ENCODE measurements at regions not wholly inside any gene's neighbourhood (a gene's known extent, or its start where the extent isn't known, plus 50 kb on each side); places are given as distances from the start of the nearest gene placed in this dataset.

DNA sequence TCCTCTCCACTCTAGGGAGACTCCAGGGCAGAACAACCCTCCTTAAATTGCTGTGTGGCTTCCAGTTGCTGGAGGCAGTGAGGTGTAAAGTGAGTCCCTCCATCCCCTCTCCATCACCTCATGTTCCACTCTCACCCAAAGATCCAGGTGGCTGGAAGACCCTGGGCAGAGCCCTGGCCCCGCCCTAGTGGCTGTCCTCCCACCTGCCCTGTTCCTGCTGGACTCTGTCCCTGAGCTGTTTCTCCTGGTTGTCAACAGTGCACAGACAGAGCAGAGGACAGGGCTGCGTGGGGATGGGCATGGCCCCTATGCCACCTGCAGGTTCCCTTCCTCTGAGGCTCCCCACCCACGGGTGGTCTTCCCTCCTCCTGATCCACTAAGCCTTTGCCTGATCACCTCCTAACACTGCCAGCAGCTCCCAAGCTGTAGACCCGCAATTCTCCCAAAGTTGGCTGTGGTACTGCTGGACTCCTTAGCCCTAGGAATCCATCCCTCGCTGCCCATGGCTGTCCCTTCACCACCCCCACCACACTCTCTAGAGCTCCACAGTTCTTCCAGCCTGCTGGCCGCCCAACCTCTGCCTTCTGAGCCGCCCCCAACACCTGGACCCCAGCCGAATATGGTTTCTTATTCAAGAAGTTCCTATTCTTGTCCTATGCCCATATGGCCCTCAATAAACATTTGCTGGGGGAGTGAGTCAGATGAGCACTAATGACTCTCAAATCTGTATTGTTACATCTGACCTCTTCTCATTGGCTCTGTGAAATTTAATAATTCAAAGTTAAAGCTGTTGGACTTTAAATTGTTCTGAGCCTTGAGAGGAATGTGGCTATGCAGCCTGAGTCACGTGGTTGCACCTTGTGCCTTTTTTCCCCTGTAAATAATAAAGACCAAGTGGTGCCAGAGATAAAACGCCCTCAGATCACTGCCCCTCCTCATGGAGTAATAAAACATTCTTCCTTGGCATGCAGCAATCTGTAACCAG is 260.0 kb upstream of the HS6ST1 start:
- Histone ChIP-seq H3K4me2 (ENCODE audit: extremely low read depth, insufficient read depth, low read length) (no peak overlapping the region), H3K36me3 (ENCODE audit: control insufficient read depth, insufficient read depth, low read length) (no peaks in the 10 kb centered on the region), H3K79me2 (ENCODE audit: control insufficient read depth, insufficient read depth, low read length) (no peaks in the 10 kb centered on the region), H3K9me3 (ENCODE audit: control insufficient read depth, insufficient read depth, low read depth, low read length) (no peaks in the 10 kb centered on the region), H3K4me3 (replicated peaks in 1 of 4; ENCODE audit: control extremely low read depth in 1 of 4, insufficient read depth in 1 of 4, low read depth in 3 of 4, low read length in 4 of 4) (no peak overlapping the region), H3K4me1 (ENCODE audit: control insufficient read depth, extremely low read depth, insufficient read depth, low read length) (peaks cover 2% of the 10 kb centered on the region), H2AFZ (ENCODE audit: low read length) (no peak overlapping the region), H3K27ac (ENCODE audit: insufficient read depth, low read length) (no peak overlapping the region), H3K27me3 (ENCODE audit: control insufficient read depth, insufficient read depth, low read length) (no peaks in the 10 kb centered on the region), H3K9ac (ENCODE audit: insufficient read depth, low read length) (no peak overlapping the region), H4K20me1 (ENCODE audit: control insufficient read depth, extremely low read depth, insufficient read depth, low read length) (no peaks in the 10 kb centered on the region)
- DNase-seq (ENCODE audit: low read depth in 2 of 2) = peak; percentile 11 to 14
- TF ChIP-seq, protein P1, sequence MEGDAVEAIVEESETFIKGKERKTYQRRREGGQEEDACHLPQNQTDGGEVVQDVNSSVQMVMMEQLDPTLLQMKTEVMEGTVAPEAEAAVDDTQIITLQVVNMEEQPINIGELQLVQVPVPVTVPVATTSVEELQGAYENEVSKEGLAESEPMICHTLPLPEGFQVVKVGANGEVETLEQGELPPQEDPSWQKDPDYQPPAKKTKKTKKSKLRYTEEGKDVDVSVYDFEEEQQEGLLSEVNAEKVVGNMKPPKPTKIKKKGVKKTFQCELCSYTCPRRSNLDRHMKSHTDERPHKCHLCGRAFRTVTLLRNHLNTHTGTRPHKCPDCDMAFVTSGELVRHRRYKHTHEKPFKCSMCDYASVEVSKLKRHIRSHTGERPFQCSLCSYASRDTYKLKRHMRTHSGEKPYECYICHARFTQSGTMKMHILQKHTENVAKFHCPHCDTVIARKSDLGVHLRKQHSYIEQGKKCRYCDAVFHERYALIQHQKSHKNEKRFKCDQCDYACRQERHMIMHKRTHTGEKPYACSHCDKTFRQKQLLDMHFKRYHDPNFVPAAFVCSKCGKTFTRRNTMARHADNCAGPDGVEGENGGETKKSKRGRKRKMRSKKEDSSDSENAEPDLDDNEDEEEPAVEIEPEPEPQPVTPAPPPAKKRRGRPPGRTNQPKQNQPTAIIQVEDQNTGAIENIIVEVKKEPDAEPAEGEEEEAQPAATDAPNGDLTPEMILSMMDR (conservative IDR thresholded peaks at IDR 0.05 in 1 of 2, IDR thresholded peaks at IDR 0.05 in 1 of 2; ENCODE audit: low read depth in 1 of 2, low read length in 2 of 2) = no peak
- no peak for TF ChIP-seq EZH2 (IDR thresholded peaks at IDR 0.05; ENCODE audit: low read length, missing control alignments)

DNA sequence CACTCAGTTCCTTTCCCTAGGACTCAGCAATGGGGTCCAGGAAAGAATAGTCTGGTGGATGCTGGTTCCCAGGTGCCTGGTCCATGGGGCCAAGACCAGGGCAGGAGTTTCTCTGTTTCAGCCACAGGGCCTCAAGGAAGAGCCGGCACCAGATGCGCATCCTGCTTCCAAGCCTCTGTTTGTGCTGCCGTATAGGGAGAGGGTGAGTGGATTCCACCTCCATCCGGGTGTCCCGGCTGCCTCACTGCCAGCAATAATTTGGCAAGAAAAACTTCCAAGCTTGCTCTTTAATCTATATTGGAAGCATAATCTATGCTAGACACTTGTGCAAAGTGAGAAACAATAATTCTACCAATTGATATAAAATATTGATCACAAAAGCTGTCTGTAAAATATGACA is 261.2 kb upstream of the HS6ST1 start:
- no peaks in the 10 kb centered on the region for H3K9me3 ChIP-seq (ENCODE audit: control insufficient read depth, insufficient read depth, low read depth, low read length)

More for the DNA sequence above, 261.2 kb upstream of the HS6ST1 start:
- H3K4me3 ChIP-seq (replicated peaks in 1 of 4; ENCODE audit: control extremely low read depth in 1 of 4, insufficient read depth in 1 of 4, low read depth in 3 of 4, low read length in 4 of 4) = no peak overlapping the region
- no peak overlapping the region for H3K9ac ChIP-seq (ENCODE audit: insufficient read depth, low read length)
- peaks cover 2% of the 10 kb centered on the region for H3K4me1 ChIP-seq (ENCODE audit: control insufficient read depth, extremely low read depth, insufficient read depth, low read length)
- H3K4me2 ChIP-seq (ENCODE audit: extremely low read depth, insufficient read depth, low read length) = no peak overlapping the region
- DNase-seq (ENCODE audit: low read depth in 2 of 2) = no peak
- TF ChIP-seq, protein P1 (conservative IDR thresholded peaks at IDR 0.05 in 1 of 2, IDR thresholded peaks at IDR 0.05 in 1 of 2; ENCODE audit: low read depth in 1 of 2, low read length in 2 of 2) = no peak
- no peak for TF ChIP-seq EZH2 (IDR thresholded peaks at IDR 0.05; ENCODE audit: low read length, missing control alignments)
- no peaks in the 10 kb centered on the region for H3K36me3 ChIP-seq (ENCODE audit: control insufficient read depth, insufficient read depth, low read length)
- H3K27ac ChIP-seq (ENCODE audit: insufficient read depth, low read length) = no peak overlapping the region
- no peaks in the 10 kb centered on the region for H4K20me1 ChIP-seq (ENCODE audit: control insufficient read depth, extremely low read depth, insufficient read depth, low read length)
- H3K27me3 ChIP-seq (ENCODE audit: control insufficient read depth, insufficient read depth, low read length) = no peaks in the 10 kb centered on the region
- H3K79me2 ChIP-seq (ENCODE audit: control insufficient read depth, insufficient read depth, low read length) = no peaks in the 10 kb centered on the region
- no peak overlapping the region for H2AFZ ChIP-seq (ENCODE audit: low read length)
